B cell (primary cell): ENCODE measurements at regions not wholly inside any gene's neighbourhood (a gene's known extent, or its start where the extent isn't known, plus 50 kb on each side); places are given as distances from the start of the nearest gene placed in this dataset.

Experiments
- ATAC-seq: fragments of 200-7000 bp; cut with Tn5 transposase; one replicate; pipeline ENCODE4 v1.10.0; 2021; ENCODE audit warnings: low read depth, mild to moderate bottlenecking, moderate number of reproducible peaks, moderate library complexity
- CTCF ChIA-PET: fragments of 350-600 bp; sonication (Branson Sonifier 250); formaldehyde crosslinking; loops from one replicate; lab custom pipeline; 2021; ENCODE audit warnings: antibody characterized with exemption, inconsistent platforms; lab: Charles Lee
- POLR2A ChIA-PET: fragments of 350-600 bp; sonication (Branson Sonifier 250); formaldehyde crosslinking; loops from one replicate; lab custom pipeline; 2021; ENCODE audit warnings: antibody characterized with exemption; lab: Charles Lee
- DNase-seq: peaks from one replicate; pipeline ENCODE4 v3.0.0; 2013
- H2AFZ ChIP-seq: 2 replicates; pipeline ENCODE4 v1.6.1; 2012; ENCODE audit warnings: mild to moderate bottlenecking, low read depth, low read length; ENCODE audit not compliant: insufficient read depth, poor library complexity, severe bottlenecking
- H3K27ac ChIP-seq, 2 donors: 1 replicate in 1 of 2; 2 replicates in 1 of 2; pipeline ENCODE4 v1.5.1; 2012 to 2013; ENCODE audit warnings: low read length in 2 of 2, mild to moderate bottlenecking in 2 of 2, moderate library complexity in 1 of 2
- H3K27me3 ChIP-seq, 4 experiments: fragments of 200-600 bp in 1 of 4; sonication (generic) in 1 of 4; replicated peaks in 1 of 4; 1 replicate in 2 of 4; 2 replicates in 2 of 4; pipeline versions ENCODE4 v1.6.1 to v1.7.0; 2013 to 2016; ENCODE audit warnings: low read length in 3 of 4, mild to moderate bottlenecking in 2 of 4, mixed read lengths in 1 of 4, moderate library complexity in 1 of 4; ENCODE audit not compliant: insufficient read depth in 4 of 4, control insufficient read depth in 3 of 4; ENCODE audit errors: control extremely low read depth in 1 of 4
- H3K36me3 ChIP-seq, 2 experiments: replicated peaks in 1 of 2; 1 replicate in 1 of 2; 2 replicates in 1 of 2; pipeline versions ENCODE4 v1.6.1 to v1.7.1; 2013; ENCODE audit warnings: low read length in 1 of 2; ENCODE audit not compliant: insufficient read depth in 2 of 2, control insufficient read depth in 1 of 2; ENCODE audit errors: control extremely low read depth in 1 of 2, extremely low read depth in 1 of 2
- H3K4me1 ChIP-seq, 2 donors: fragments of 200-600 bp in 1 of 2; sonication (generic) in 1 of 2; 1 replicate in 1 of 2; 2 replicates in 1 of 2; pipeline versions ENCODE4 v1.5.1 to v1.6.1; 2013 to 2017; ENCODE audit warnings: low read length in 2 of 2; ENCODE audit not compliant: control insufficient read depth in 2 of 2, insufficient read depth in 2 of 2
- H3K4me2 ChIP-seq: replicated peaks from 2 replicates; pipeline ENCODE3; 2012; ENCODE audit warnings: mild to moderate bottlenecking, low read depth, low read length; ENCODE audit not compliant: poor library complexity, severe bottlenecking
- H3K4me3 ChIP-seq, 5 experiments: fragments of 200-600 bp in 1 of 5; sonication (generic) in 1 of 5; 1 replicate in 3 of 5; 2 replicates in 2 of 5; pipeline versions ENCODE4 v1.5.1 to v1.7.0; 2011 to 2016; ENCODE audit warnings: low read length in 4 of 5, mild to moderate bottlenecking in 4 of 5, low read depth in 2 of 5, control low read depth in 1 of 5, moderate library complexity in 1 of 5; ENCODE audit not compliant: insufficient read depth in 1 of 5; ENCODE audit errors: control extremely low read depth in 1 of 5, extremely low read depth in 1 of 5
- H3K79me2 ChIP-seq: fragments of 200-600 bp; sonication (generic); one replicate; pipeline ENCODE4 v1.6.0; 2016; ENCODE audit warnings: low read length; ENCODE audit not compliant: control insufficient read depth, insufficient read depth
- H3K9ac ChIP-seq: fragments of 200-600 bp; sonication (generic); 2 replicates; pipeline ENCODE4 v1.6.1; 2017; ENCODE audit warnings: mild to moderate bottlenecking, low read length, moderate library complexity
- H3K9me3 ChIP-seq, 3 donors: one replicate each; pipeline versions ENCODE4 v1.6.1 to v1.7.1; 2013; ENCODE audit warnings: low read length in 2 of 3; ENCODE audit not compliant: control insufficient read depth in 2 of 3, insufficient read depth in 1 of 3; ENCODE audit errors: control extremely low read depth in 1 of 3
- H4K20me1 ChIP-seq: 2 replicates; pipeline ENCODE4 v1.6.0; 2012; ENCODE audit warnings: mild to moderate bottlenecking, low read length; ENCODE audit not compliant: insufficient read depth, control insufficient read depth, poor library complexity, severe bottlenecking
- H3K27ac Mint-ChIP-seq: one replicate; pipeline ENCODE4 v1.8.0; 2021; ENCODE audit warnings: mixed read lengths
- H3K27me3 Mint-ChIP-seq: one replicate; pipeline ENCODE4 v1.8.0; 2021; ENCODE audit warnings: mixed read lengths
- H3K4me1 Mint-ChIP-seq: one replicate; pipeline ENCODE4 v1.8.0; 2021; ENCODE audit warnings: mixed read lengths
- H3K4me3 Mint-ChIP-seq: one replicate; pipeline ENCODE4 v1.8.0; 2021; ENCODE audit warnings: mixed read lengths
- H3K9me3 Mint-ChIP-seq: one replicate; pipeline ENCODE4 v1.8.0; 2022; ENCODE audit warnings: mixed read lengths; ENCODE audit not compliant: insufficient read depth
- EZH2 ChIP-seq: IDR thresholded peaks from 2 replicates; pipeline ENCODE4 v1.6.1; 2012; ENCODE audit warnings: borderline replicate concordance, low read depth, mild to moderate bottlenecking, moderate library complexity, low read length; ENCODE audit not compliant: insufficient read depth, poor library complexity, severe bottlenecking
- WGBS: methylation state at CpG from one replicate; pipeline ENCODE4 v1.1.5; 2013; ENCODE audit warnings: missing lambda C conversion rate; ENCODE audit not compliant: insufficient coverage; 5-methylcytosine and 5-hydroxymethylcytosine counted together
- intact Hi-C: fragments of 100-400 bp; cut with micrococcal nuclease; formaldehyde crosslinking; loops from one replicate; pipeline ENCODE4 v1.10.0; 2022
- TF ChIP-seq, protein P1 (sequence below): fragments of 200-600 bp; IDR thresholded peaks from one replicate; pipeline ENCODE4 v1.8.0; 2022; ENCODE audit warnings: antibody characterized with exemption, mild to moderate bottlenecking

DNA sequence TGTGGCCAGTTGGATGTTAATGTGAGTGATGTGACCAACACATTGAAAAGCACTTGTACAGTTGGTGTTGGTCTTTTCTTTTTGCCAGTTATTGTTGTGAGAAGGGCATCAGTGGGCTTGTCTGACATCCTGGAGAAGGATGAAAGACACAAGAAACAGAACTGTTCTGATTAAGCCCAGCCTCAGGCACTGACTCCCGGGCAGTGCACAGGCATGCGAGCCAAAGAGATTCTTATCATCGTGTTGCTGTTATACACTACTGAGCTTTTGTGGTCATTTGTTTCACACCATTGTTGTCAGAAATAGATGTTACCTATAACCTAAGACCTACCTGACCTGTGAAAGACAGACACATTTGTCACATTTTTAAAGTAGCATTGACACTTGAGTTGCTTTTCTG, 236.8 kb upstream of the CA10 start:
- Histone ChIP-seq H3K27ac (no peak overlapping the region), H3K4me1 (no peaks in the 10 kb centered on the region), H3K4me3 (no peak overlapping the region), H4K20me1 (no peaks in the 10 kb centered on the region), H3K4me2 (no peak overlapping the region), H3K27me3 (no peaks in the 10 kb centered on the region), H3K9ac (no peak overlapping the region), H3K9me3 (no peaks in the 10 kb centered on the region), H3K79me2 (no peaks in the 10 kb centered on the region), H2AFZ (no peak overlapping the region), H3K36me3 (no peaks in the 10 kb centered on the region)
- TF ChIP-seq, protein P1, sequence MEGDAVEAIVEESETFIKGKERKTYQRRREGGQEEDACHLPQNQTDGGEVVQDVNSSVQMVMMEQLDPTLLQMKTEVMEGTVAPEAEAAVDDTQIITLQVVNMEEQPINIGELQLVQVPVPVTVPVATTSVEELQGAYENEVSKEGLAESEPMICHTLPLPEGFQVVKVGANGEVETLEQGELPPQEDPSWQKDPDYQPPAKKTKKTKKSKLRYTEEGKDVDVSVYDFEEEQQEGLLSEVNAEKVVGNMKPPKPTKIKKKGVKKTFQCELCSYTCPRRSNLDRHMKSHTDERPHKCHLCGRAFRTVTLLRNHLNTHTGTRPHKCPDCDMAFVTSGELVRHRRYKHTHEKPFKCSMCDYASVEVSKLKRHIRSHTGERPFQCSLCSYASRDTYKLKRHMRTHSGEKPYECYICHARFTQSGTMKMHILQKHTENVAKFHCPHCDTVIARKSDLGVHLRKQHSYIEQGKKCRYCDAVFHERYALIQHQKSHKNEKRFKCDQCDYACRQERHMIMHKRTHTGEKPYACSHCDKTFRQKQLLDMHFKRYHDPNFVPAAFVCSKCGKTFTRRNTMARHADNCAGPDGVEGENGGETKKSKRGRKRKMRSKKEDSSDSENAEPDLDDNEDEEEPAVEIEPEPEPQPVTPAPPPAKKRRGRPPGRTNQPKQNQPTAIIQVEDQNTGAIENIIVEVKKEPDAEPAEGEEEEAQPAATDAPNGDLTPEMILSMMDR: no peak
- no peak for TF ChIP-seq EZH2
- no peak for DNase-seq
- ChIA-PET POLR2A (no interaction called here), CTCF (no interaction called here)
- no peak overlapping the region for H3K4me3 Mint-ChIP-seq
- no peaks in the 10 kb centered on the region for H3K9me3 Mint-ChIP-seq
- WGBS: no CpG with 5 or more reads among the region's 3 CpGs
- H3K27me3 Mint-ChIP-seq: no peaks in the 10 kb centered on the region
- no peak overlapping the region for H3K27ac Mint-ChIP-seq
- intact Hi-C loops: no loop called here
- no peak for ATAC-seq
- H3K4me1 Mint-ChIP-seq: no peaks in the 10 kb centered on the region

DNA sequence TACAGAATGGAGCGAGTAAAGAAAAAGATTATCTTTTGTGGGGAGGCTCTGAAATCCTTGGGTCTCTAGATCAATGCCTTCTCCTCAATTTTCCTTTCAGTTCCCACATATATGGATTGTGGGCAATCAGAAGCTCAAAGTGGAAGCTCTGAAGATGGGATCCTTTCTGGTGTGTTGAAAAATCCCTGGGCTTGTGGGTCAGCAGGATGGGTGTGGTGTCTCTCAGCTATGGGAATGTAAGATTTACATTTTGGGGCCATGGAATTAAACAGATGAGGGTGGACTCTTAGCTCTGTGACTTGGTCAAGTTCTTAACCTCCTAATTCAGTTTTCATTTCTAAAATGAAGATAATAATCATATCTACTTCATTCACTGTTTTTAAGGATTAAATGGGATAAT, 231.9 kb upstream of the CA10 start:
- ATAC-seq: no peak
- Histone ChIP-seq H3K4me2 (no peak overlapping the region), H3K79me2 (no peaks in the 10 kb centered on the region), H3K4me3 (no peak overlapping the region), H2AFZ (no peak overlapping the region), H3K36me3 (no peaks in the 10 kb centered on the region), H3K4me1 (no peaks in the 10 kb centered on the region), H3K27me3 (no peaks in the 10 kb centered on the region), H3K9me3 (peaks cover 0 to 5% (median 0%) of the 10 kb centered on the region in 3 donors), H4K20me1 (no peaks in the 10 kb centered on the region), H3K9ac (no peak overlapping the region), H3K27ac (no peak overlapping the region)
- intact Hi-C loops: no loop called here
- Mint-ChIP-seq H3K4me3 (no peak overlapping the region), H3K27me3 (no peaks in the 10 kb centered on the region), H3K9me3 (no peaks in the 10 kb centered on the region), H3K4me1 (no peaks in the 10 kb centered on the region), H3K27ac (no peak overlapping the region)
- DNase-seq: no peak
- ChIA-PET CTCF (no interaction called here), POLR2A (no interaction called here)
- no CpG with 5 or more reads among the region's 1 CpG for WGBS
- TF ChIP-seq, protein P1: no peak
- no peak for TF ChIP-seq EZH2
